ENCODE measurements at regions not wholly inside any gene's neighbourhood (a gene's known extent, or its start where the extent isn't known, plus 50 kb on each side); places are given as distances from the start of the nearest gene placed in this dataset.

DNA sequence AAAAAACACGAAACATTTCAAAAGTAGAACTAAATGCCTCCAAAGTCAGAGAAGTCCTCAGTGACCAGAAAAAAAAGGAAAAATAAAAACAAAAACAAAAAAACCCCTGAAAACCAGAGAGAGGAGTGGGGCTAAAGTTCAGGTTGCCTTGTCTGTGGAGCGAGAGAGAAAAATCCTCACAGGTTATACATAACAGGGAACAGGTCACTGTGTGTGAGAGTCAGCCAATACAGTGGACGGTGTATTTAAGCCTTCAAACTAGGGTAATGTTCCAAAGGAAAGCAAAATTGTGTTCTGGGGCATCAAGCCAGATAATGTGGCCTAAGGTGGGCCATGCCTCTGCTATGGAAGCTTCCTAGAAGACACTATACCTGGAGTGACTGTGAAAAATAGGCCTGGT, 216.1 kb upstream of the SUCLG2 start:
- TF ChIP-seq, protein P1, sequence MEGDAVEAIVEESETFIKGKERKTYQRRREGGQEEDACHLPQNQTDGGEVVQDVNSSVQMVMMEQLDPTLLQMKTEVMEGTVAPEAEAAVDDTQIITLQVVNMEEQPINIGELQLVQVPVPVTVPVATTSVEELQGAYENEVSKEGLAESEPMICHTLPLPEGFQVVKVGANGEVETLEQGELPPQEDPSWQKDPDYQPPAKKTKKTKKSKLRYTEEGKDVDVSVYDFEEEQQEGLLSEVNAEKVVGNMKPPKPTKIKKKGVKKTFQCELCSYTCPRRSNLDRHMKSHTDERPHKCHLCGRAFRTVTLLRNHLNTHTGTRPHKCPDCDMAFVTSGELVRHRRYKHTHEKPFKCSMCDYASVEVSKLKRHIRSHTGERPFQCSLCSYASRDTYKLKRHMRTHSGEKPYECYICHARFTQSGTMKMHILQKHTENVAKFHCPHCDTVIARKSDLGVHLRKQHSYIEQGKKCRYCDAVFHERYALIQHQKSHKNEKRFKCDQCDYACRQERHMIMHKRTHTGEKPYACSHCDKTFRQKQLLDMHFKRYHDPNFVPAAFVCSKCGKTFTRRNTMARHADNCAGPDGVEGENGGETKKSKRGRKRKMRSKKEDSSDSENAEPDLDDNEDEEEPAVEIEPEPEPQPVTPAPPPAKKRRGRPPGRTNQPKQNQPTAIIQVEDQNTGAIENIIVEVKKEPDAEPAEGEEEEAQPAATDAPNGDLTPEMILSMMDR (conservative IDR thresholded peaks at IDR 0.05; ENCODE audit: low read length) = no peak
- no peak for TF ChIP-seq EZH2phosphoT487 (IDR thresholded peaks at IDR 0.05; ENCODE audit: borderline replicate concordance)
